ENCODE measurements at regions not wholly inside any gene's neighbourhood (a gene's known extent, or its start where the extent isn't known, plus 50 kb on each side); places are given as distances from the start of the nearest gene placed in this dataset.

GRCh38 chr21:43294194-43294902 is 125.5 kb downstream of the CRYAA start:
- Histone ChIP-seq H3K4me1 (peaks cover 0 to 14% (median 13%) of the 10 kb centered on the region in 6 donors), H3K27me3 (replicated peaks in 1 of 7) (peaks cover 0 to 27% (median 0%) of the 10 kb centered on the region in 7 donors), H3K36me3 (no peaks in the 10 kb centered on the region), H3K4me3 (no peak overlapping the region), H3K9me3 (peaks cover 0 to 16% (median 5%) of the 10 kb centered on the region in 8 donors), H3K27ac (no peak overlapping the region)
- intact Hi-C loops (cut with DNase I; ENCODE audit: low total_unique reads): no loop called here
- DNase-seq: peak; percentile 56
- WGBS, 5 donors: 62 to 80% (median 74%) methylated on average over 14 of the region's 14 CpGs
- TF ChIP-seq CTCF (IDR thresholded peaks at IDR 0.05 in 8 of 11, conservative IDR thresholded peaks at IDR 0.05 in 3 of 11): no peak
- TF ChIP-seq POLR2AphosphoS5 (IDR thresholded peaks at IDR 0.05): no peak

GRCh38 chr21:43292866-43293142 is 124.0 kb downstream of the CRYAA start:
- DNase-seq: no peak
- Histone ChIP-seq H3K27ac (no peak overlapping the region), H3K4me1 (peaks cover 0 to 14% (median 13%) of the 10 kb centered on the region in 6 donors), H3K27me3 (replicated peaks in 1 of 7) (peaks cover 0 to 21% (median 0%) of the 10 kb centered on the region in 7 donors), H3K9me3 (peaks cover 0 to 18% (median 6%) of the 10 kb centered on the region in 8 donors), H3K4me3 (no peak overlapping the region), H3K36me3 (no peaks in the 10 kb centered on the region)
- WGBS, 5 donors: 28 to 43% (median 33%) methylated on average over 2 of the region's 2 CpGs
- TF ChIP-seq POLR2A (IDR thresholded peaks at IDR 0.05) (no peak), CTCF (IDR thresholded peaks at IDR 0.05 in 8 of 11, conservative IDR thresholded peaks at IDR 0.05 in 3 of 11) (no peak), POLR2AphosphoS5 (IDR thresholded peaks at IDR 0.05) (no peak)
- intact Hi-C loops (cut with DNase I; ENCODE audit: low total_unique reads): no loop called here

GRCh38 chr21:43292041-43292865 is 123.4 kb downstream of the CRYAA start:
- peak; percentile 62 for DNase-seq
- intact Hi-C loops (cut with DNase I; ENCODE audit: low total_unique reads): no loop called here
- Histone ChIP-seq H3K9me3 (peaks cover 0 to 18% (median 6%) of the 10 kb centered on the region in 8 donors), H3K27me3 (replicated peaks in 1 of 7) (peaks cover 0 to 15% (median 0%) of the 10 kb centered on the region in 7 donors), H3K27ac (no peak overlapping the region), H3K4me1 (peaks cover 0 to 14% (median 13%) of the 10 kb centered on the region in 6 donors), H3K36me3 (no peaks in the 10 kb centered on the region), H3K4me3 (no peak overlapping the region)
- TF ChIP-seq CTCF (IDR thresholded peaks at IDR 0.05 in 8 of 11, conservative IDR thresholded peaks at IDR 0.05 in 3 of 11) (no peak), POLR2A (IDR thresholded peaks at IDR 0.05) (no peak), POLR2AphosphoS5 (IDR thresholded peaks at IDR 0.05) (no peak)
- WGBS, 5 donors: 84 to 95% (median 90%) methylated on average over 19 to 23 of the region's 23 CpGs

GRCh38 chr21:43291347-43291950 is 122.6 kb downstream of the CRYAA start:
- Histone ChIP-seq H3K27ac (no peak overlapping the region), H3K4me3 (no peak overlapping the region), H3K36me3 (no peaks in the 10 kb centered on the region), H3K4me1 (peaks cover 0 to 14% (median 13%) of the 10 kb centered on the region in 6 donors), H3K9me3 (peaks cover 0 to 18% (median 6%) of the 10 kb centered on the region in 8 donors), H3K27me3 (replicated peaks in 1 of 7) (peaks cover 0 to 10% (median 0%) of the 10 kb centered on the region in 7 donors)
- WGBS, 5 donors: 82 to 95% (median 91%) methylated on average over 11 to 14 of the region's 14 CpGs
- intact Hi-C loops (cut with DNase I; ENCODE audit: low total_unique reads): no loop called here
- TF ChIP-seq CTCF (IDR thresholded peaks at IDR 0.05 in 8 of 11, conservative IDR thresholded peaks at IDR 0.05 in 3 of 11): no peak
- TF ChIP-seq POLR2AphosphoS5 (IDR thresholded peaks at IDR 0.05): no peak
- TF ChIP-seq POLR2A (IDR thresholded peaks at IDR 0.05): no peak
- peak; percentile 59 for DNase-seq
